H1 (cell line): ENCODE measurements at regions not wholly inside any gene's neighbourhood (a gene's known extent, or its start where the extent isn't known, plus 50 kb on each side); places are given as distances from the start of the nearest gene placed in this dataset.

ENCODE experiments used
- CTCF ChIA-PET: fragments of 300-600 bp; sonication (Branson Sonifier 250); formaldehyde crosslinking; loops from one replicate; lab custom pipeline; 2021; ENCODE audit not compliant: partially characterized antibody; lab: Charles Lee
- POLR2A ChIA-PET: fragments of 300-600 bp; sonication (Branson Sonifier 250); formaldehyde crosslinking; loops from one replicate; lab custom pipeline; 2021; ENCODE audit warnings: inconsistent platforms; ENCODE audit not compliant: partially characterized antibody; lab: Charles Lee
- DNase-seq, 2 experiments: peaks; one replicate each; pipeline versions ENCODE4 v3.0.0 to v3.0.0-alpha.2; 2010 to 2022; ENCODE audit warnings: low spot score in 2 of 2, low read depth in 1 of 2, mixed read lengths in 1 of 2
- FAIRE-seq: peaks from 2 replicates; lab custom pipeline; 2011; peaks lifted over from hg19 to GRCh38; lab: Jason Lieb, UNC
- H2AFZ ChIP-seq: 2 replicates; pipeline ENCODE4 v1.8.1; 2012; ENCODE audit warnings: low read length, inconsistent platforms
- H2AK5ac ChIP-seq: 2 replicates; pipeline ENCODE4 v1.6.1; 2013; ENCODE audit warnings: low read depth, low read length
- H2BK120ac ChIP-seq: replicated peaks from 2 replicates; pipeline ENCODE3; 2013; ENCODE audit warnings: low read depth, low read length, inconsistent platforms
- H2BK12ac ChIP-seq: 2 replicates; pipeline ENCODE4 v1.6.1; 2013; ENCODE audit warnings: low read depth, low read length
- H2BK15ac ChIP-seq: 2 replicates; pipeline ENCODE4 v1.6.1; 2013; ENCODE audit warnings: low read length
- H2BK20ac ChIP-seq: 2 replicates; pipeline ENCODE4 v1.6.1; 2013; ENCODE audit warnings: low read length
- H2BK5ac ChIP-seq: 2 replicates; pipeline ENCODE4 v1.6.1; 2013; ENCODE audit warnings: low read depth, low read length
- H3K14ac ChIP-seq: 2 replicates; pipeline ENCODE4 v1.6.1; 2013; ENCODE audit warnings: inconsistent platforms; ENCODE audit not compliant: insufficient read length
- H3K18ac ChIP-seq: 2 replicates; pipeline ENCODE4 v1.6.1; 2013; ENCODE audit warnings: low read length; ENCODE audit errors: extremely low read depth
- H3K23ac ChIP-seq: 2 replicates; pipeline ENCODE4 v1.6.1; 2013; ENCODE audit warnings: inconsistent platforms; ENCODE audit not compliant: insufficient read length
- H3K23me2 ChIP-seq: 2 replicates; pipeline ENCODE4 v1.6.1; 2013; ENCODE audit warnings: low read depth, low read length
- H3K27ac ChIP-seq: 2 replicates; pipeline ENCODE4 v1.6.1; 2011; ENCODE audit warnings: low read depth, low read length, inconsistent platforms
- H3K27me3 ChIP-seq, 4 experiments: replicated peaks in 1 of 4; 1 replicate in 1 of 4; 2 replicates in 3 of 4; pipeline versions ENCODE4 v1.6.1 to v1.8.1; 2011 to 2013; ENCODE audit warnings: low read length in 3 of 4, mild to moderate bottlenecking in 3 of 4, inconsistent platforms in 2 of 4, mixed read lengths in 2 of 4, moderate library complexity in 1 of 4; ENCODE audit not compliant: control insufficient read depth in 3 of 4, insufficient read depth in 3 of 4; ENCODE audit errors: extremely low read depth in 1 of 4
- H3K36me3 ChIP-seq, 4 experiments: 2 replicates each; pipeline versions ENCODE4 v1.6.1 to v1.8.1; 2011 to 2013; ENCODE audit warnings: mild to moderate bottlenecking in 4 of 4, low read length in 3 of 4, moderate library complexity in 2 of 4, control low read depth in 1 of 4, inconsistent platforms in 1 of 4; ENCODE audit not compliant: insufficient read depth in 4 of 4, control insufficient read depth in 2 of 4
- H3K4ac ChIP-seq: replicated peaks from 2 replicates; pipeline ENCODE3; 2013; ENCODE audit warnings: low read length, low read depth, mixed read lengths, inconsistent platforms; ENCODE audit not compliant: insufficient read length
- H3K4me1 ChIP-seq, 4 experiments: replicated peaks in 1 of 4; 1 replicate in 1 of 4; 2 replicates in 3 of 4; pipeline versions ENCODE4 v1.6.1 to v1.8.1; 2011 to 2013; ENCODE audit warnings: low read length in 3 of 4, inconsistent platforms in 2 of 4, mixed read lengths in 1 of 4; ENCODE audit not compliant: insufficient read depth in 4 of 4, control insufficient read depth in 3 of 4
- H3K4me2 ChIP-seq, 2 experiments: 2 replicates each; pipeline versions ENCODE4 v1.6.1 to v1.8.1; 2011 to 2013; ENCODE audit warnings: low read depth in 2 of 2, low read length in 2 of 2, control low read depth in 1 of 2, inconsistent platforms in 1 of 2, mild to moderate bottlenecking in 1 of 2; ENCODE audit not compliant: insufficient read depth in 1 of 2
- H3K4me3 ChIP-seq, 4 experiments: fragments of 200-600, 300-600 bp in 1 of 4; sonication (generic), shearing (Covaris generic), sonication (Bioruptor Twin) in 1 of 4; 2 replicates each; pipeline versions ENCODE4 v1.5.1 to v1.8.1; 2011 to 2016; ENCODE audit warnings: low read length in 4 of 4, low read depth in 3 of 4, control low read depth in 2 of 4, inconsistent platforms in 2 of 4, mild to moderate bottlenecking in 2 of 4, mixed read lengths in 1 of 4, moderate library complexity in 1 of 4; ENCODE audit not compliant: insufficient read depth in 2 of 4; ENCODE audit errors: extremely low read depth in 1 of 4
- H3K56ac ChIP-seq: replicated peaks from 2 replicates; pipeline ENCODE3; 2013; ENCODE audit warnings: low read depth, mild to moderate bottlenecking, mixed read lengths, low read length, inconsistent platforms; ENCODE audit not compliant: insufficient read length
- H3K79me1 ChIP-seq: 2 replicates; pipeline ENCODE4 v1.6.1; 2013; ENCODE audit warnings: low read depth, low read length, control low read depth
- H3K79me2 ChIP-seq, 2 experiments: 2 replicates each; pipeline versions ENCODE4 v1.6.1 to v1.8.1; 2012 to 2013; ENCODE audit warnings: low read length in 2 of 2, mild to moderate bottlenecking in 2 of 2, inconsistent platforms in 1 of 2; ENCODE audit not compliant: insufficient read depth in 2 of 2, control insufficient read depth in 1 of 2
- H3K9ac ChIP-seq, 4 experiments: replicated peaks in 1 of 4; 1 replicate in 1 of 4; 2 replicates in 3 of 4; pipeline versions ENCODE4 v1.6.1 to v1.8.1; 2011 to 2013; ENCODE audit warnings: low read depth in 3 of 4, low read length in 3 of 4, control low read depth in 2 of 4, mild to moderate bottlenecking in 2 of 4, moderate library complexity in 2 of 4, inconsistent platforms in 1 of 4; ENCODE audit errors: extremely low read depth in 1 of 4
- H3K9me3 ChIP-seq, 2 experiments: 2 replicates each; pipeline versions ENCODE4 v1.6.1 to v1.8.1; 2012 to 2013; ENCODE audit warnings: mild to moderate bottlenecking in 2 of 2, moderate library complexity in 2 of 2, control low read depth in 1 of 2, inconsistent platforms in 1 of 2, low read depth in 1 of 2, low read length in 1 of 2, mixed read lengths in 1 of 2; ENCODE audit not compliant: insufficient read depth in 2 of 2
- H4K20me1 ChIP-seq, 2 experiments: replicated peaks in 1 of 2; 2 replicates each; pipeline versions ENCODE3 to v1.8.1; 2011 to 2013; ENCODE audit warnings: inconsistent platforms in 2 of 2, low read length in 2 of 2, mild to moderate bottlenecking in 1 of 2; ENCODE audit not compliant: insufficient read depth in 2 of 2, control insufficient read depth in 1 of 2
- H4K5ac ChIP-seq: 2 replicates; pipeline ENCODE4 v1.6.1; 2013; ENCODE audit warnings: low read length, low read depth, mixed read lengths, inconsistent platforms; ENCODE audit not compliant: insufficient read length
- H4K8ac ChIP-seq: 2 replicates; pipeline ENCODE4 v1.8.0; 2013; ENCODE audit warnings: mild to moderate bottlenecking, moderate library complexity, low read length, inconsistent platforms; ENCODE audit not compliant: insufficient read depth; ENCODE audit errors: extremely low read depth
- H4K91ac ChIP-seq: replicated peaks from 2 replicates; pipeline ENCODE3; 2013; ENCODE audit warnings: low read length, mixed read lengths, inconsistent platforms; ENCODE audit not compliant: insufficient read length
- CTCF ChIP-seq, 3 experiments: IDR thresholded peaks; 1 replicate in 2 of 3; 2 replicates in 1 of 3; pipeline versions ENCODE4 v1.5.1 to v1.6.1; 2011; ENCODE audit warnings: low read length in 3 of 3, mild to moderate bottlenecking in 3 of 3, inconsistent platforms in 2 of 3, low read depth in 1 of 3, moderate library complexity in 1 of 3; ENCODE audit not compliant: insufficient read depth in 1 of 3; ENCODE audit errors: control extremely low read depth in 1 of 3
- HDAC6 ChIP-seq: IDR thresholded peaks from one replicate; pipeline ENCODE4 v1.7.1; 2012; ENCODE audit warnings: low read depth, mild to moderate bottlenecking, inconsistent platforms, low read length, moderate library complexity
- JUND ChIP-seq: IDR thresholded peaks from 2 replicates; pipeline ENCODE4 v1.6.1; 2011; ENCODE audit warnings: mild to moderate bottlenecking, improper control_type of control experiment, low read length
- RAD21 ChIP-seq, 2 experiments: IDR thresholded peaks in 1 of 2; conservative IDR thresholded peaks in 1 of 2; 2 replicates each; pipeline ENCODE4 v1.6.1; 2011; ENCODE audit warnings: low read depth in 2 of 2, low read length in 2 of 2, improper control_type of control experiment in 1 of 2, inconsistent platforms in 1 of 2, mild to moderate bottlenecking in 1 of 2, moderate library complexity in 1 of 2
- WGBS, 2 experiments: shearing (Covaris generic) in 1 of 2; methylation state at CpG; one replicate each; pipeline versions ENCODE4 v1.1.6 to v1.1.7; 2013 to 2015; ENCODE audit warnings: low lambda C conversion rate in 2 of 2, mixed read lengths in 2 of 2, inconsistent platforms in 1 of 2, low coverage in 1 of 2, missing lambda C conversion rate in 1 of 2; ENCODE audit not compliant: insufficient replicate concordance in 2 of 2, insufficient coverage in 1 of 2, insufficient read length in 1 of 2; ENCODE audit errors: extremely low coverage in 1 of 2, missing lambda C conversion rate in 1 of 2; 5-methylcytosine and 5-hydroxymethylcytosine counted together

GRCh38 chr4:158410272-158410671 is 111.4 kb upstream of the RXFP1 start:
- H3K18ac ChIP-seq: no peak overlapping the region
- no peak overlapping the region for H2BK5ac ChIP-seq
- no peak overlapping the region for H3K23ac ChIP-seq
- POLR2A ChIA-PET: no interaction called here
- DNase-seq (no peak), FAIRE-seq (no peak)
- H4K20me1 ChIP-seq: no peaks in the 10 kb centered on the region
- TF ChIP-seq RAD21 (IDR thresholded peaks at IDR 0.05 in 1 of 2, conservative IDR thresholded peaks at IDR 0.05 in 1 of 2; ENCODE audit: low read depth in 2 of 2, low read length in 2 of 2) (peak; percentile 55 to 63), HDAC6 (no peak), JUND (no peak), CTCF (IDR thresholded peaks at IDR 0.05; ENCODE audit: control extremely low read depth in 1 of 3, insufficient read depth in 1 of 3, low read depth in 1 of 3, low read length in 3 of 3) (peak in 2 of 3 experiments; percentile 26 to 29; a peak in 2 of 4 replicates)
- no peak overlapping the region for H4K8ac ChIP-seq
- no peaks in the 10 kb centered on the region for H3K79me2 ChIP-seq
- no peak overlapping the region for H3K9ac ChIP-seq
- H3K14ac ChIP-seq: no peak overlapping the region
- H3K56ac ChIP-seq: no peak overlapping the region
- H3K27ac ChIP-seq: no peak overlapping the region
- no peak overlapping the region for H4K91ac ChIP-seq
- H3K4me1 ChIP-seq: no peaks in the 10 kb centered on the region; a peak in 1 of 7 replicates
- no peak overlapping the region for H2BK15ac ChIP-seq
- no peak overlapping the region for H2BK12ac ChIP-seq
- no peak overlapping the region for H2BK20ac ChIP-seq
- no peaks in the 10 kb centered on the region for H3K23me2 ChIP-seq
- H3K4ac ChIP-seq: no peak overlapping the region
- H3K79me1 ChIP-seq: no peaks in the 10 kb centered on the region
- CTCF ChIA-PET: interaction anchor here (1.1 to 3.0 kb wide), 10 partner anchors 9 to 216 kb away, joined by 3 to 22 read pairs (median 4); no protein-coding TSS in a partner anchor
- no peak overlapping the region for H3K4me3 ChIP-seq
- H2AK5ac ChIP-seq: no peak overlapping the region
- H2AFZ ChIP-seq: no peak overlapping the region
- H3K9me3 ChIP-seq: peaks cover 0 to 1% of the 10 kb centered on the region in 2 experiments; a peak in 1 of 4 replicates
- no peaks in the 10 kb centered on the region for H3K27me3 ChIP-seq
- no peak overlapping the region for H2BK120ac ChIP-seq
- WGBS, 2 experiments: 88% methylated on average over 3 of the region's 3 CpGs; no CpG with 5 or more reads in 1 of the 2 experiments
- no peak overlapping the region for H3K4me2 ChIP-seq
- no peaks in the 10 kb centered on the region for H3K36me3 ChIP-seq
- H4K5ac ChIP-seq: no peak overlapping the region
